ENCODE measurements at regions not wholly inside any gene's neighbourhood (a gene's known extent, or its start where the extent isn't known, plus 50 kb on each side); places are given as distances from the start of the nearest gene placed in this dataset.

- H3K9me3 Mint-ChIP-seq (ENCODE audit: low read depth), result no peaks in the 10 kb centered on the region
- TF ChIP-seq CTCF (IDR thresholded peaks at IDR 0.05; ENCODE audit: unreplicated experiment), result no peak
- no peak overlapping the region for H3K27ac Mint-ChIP-seq
- H3K27me3 Mint-ChIP-seq, result peaks cover 55% of the 10 kb centered on the region
- H3K4me3 Mint-ChIP-seq (ENCODE audit: low read depth), result no peak overlapping the region
- H3K36me3 Mint-ChIP-seq (ENCODE audit: insufficient read depth), result no peaks in the 10 kb centered on the region
- DNase-seq (ENCODE audit: low spot score, unreplicated experiment), result no peak
- peaks cover 7% of the 10 kb centered on the region for H3K4me1 Mint-ChIP-seq (ENCODE audit: low read depth)
Observed at GRCh38 chr6:165999279-165999678, 168.4 kb downstream of the TBXT start.

GRCh38 chr6:165998072-165998471 is 169.6 kb downstream of the TBXT start:
- no peaks in the 10 kb centered on the region for H3K36me3 Mint-ChIP-seq (ENCODE audit: insufficient read depth)
- no peak for TF ChIP-seq CTCF (IDR thresholded peaks at IDR 0.05; ENCODE audit: unreplicated experiment)

GRCh38 chr6:165991341-165991740 is 176.3 kb downstream of the TBXT start:
- no peak overlapping the region for H3K27ac Mint-ChIP-seq
- no peaks in the 10 kb centered on the region for H3K36me3 Mint-ChIP-seq (ENCODE audit: insufficient read depth)
- H3K27me3 Mint-ChIP-seq, result peaks cover 87% of the 10 kb centered on the region
- TF ChIP-seq CTCF (IDR thresholded peaks at IDR 0.05; ENCODE audit: unreplicated experiment), result no peak
- DNase-seq (ENCODE audit: low spot score, unreplicated experiment), result no peak
- H3K4me1 Mint-ChIP-seq (ENCODE audit: low read depth), result peaks cover 10% of the 10 kb centered on the region
- no peak overlapping the region for H3K4me3 Mint-ChIP-seq (ENCODE audit: low read depth)
- no peaks in the 10 kb centered on the region for H3K9me3 Mint-ChIP-seq (ENCODE audit: low read depth)

More at GRCh38 chr6:165998072-165998471, 169.6 kb downstream of the TBXT start:
- Mint-ChIP-seq H3K4me1 (ENCODE audit: low read depth) (peaks cover 2% of the 10 kb centered on the region), H3K4me3 (ENCODE audit: low read depth) (no peak overlapping the region), H3K9me3 (ENCODE audit: low read depth) (no peaks in the 10 kb centered on the region), H3K27me3 (peaks cover 52% of the 10 kb centered on the region), H3K27ac (no peak overlapping the region)
- no peak for DNase-seq (ENCODE audit: low spot score, unreplicated experiment)

- Mint-ChIP-seq H3K36me3 (ENCODE audit: insufficient read depth) (no peaks in the 10 kb centered on the region), H3K27me3 (peaks cover 88% of the 10 kb centered on the region), H3K27ac (no peak overlapping the region), H3K4me1 (ENCODE audit: low read depth) (peaks cover 10% of the 10 kb centered on the region), H3K9me3 (ENCODE audit: low read depth) (no peaks in the 10 kb centered on the region), H3K4me3 (ENCODE audit: low read depth) (no peak overlapping the region)
- no peak for DNase-seq (ENCODE audit: low spot score, unreplicated experiment)
- TF ChIP-seq CTCF (IDR thresholded peaks at IDR 0.05; ENCODE audit: unreplicated experiment), result no peak
Observed at GRCh38 chr6:165990216-165990615, 177.4 kb downstream of the TBXT start.

GRCh38 chr6:165988757-165989456 is 178.7 kb downstream of the TBXT start:
- Mint-ChIP-seq H3K27me3 (peaks cover 93% of the 10 kb centered on the region), H3K36me3 (ENCODE audit: insufficient read depth) (no peaks in the 10 kb centered on the region), H3K9me3 (ENCODE audit: low read depth) (no peaks in the 10 kb centered on the region)

More at GRCh38 chr6:165988757-165989456, 178.7 kb downstream of the TBXT start:
- no peak for TF ChIP-seq CTCF (IDR thresholded peaks at IDR 0.05; ENCODE audit: unreplicated experiment)
- DNase-seq (ENCODE audit: low spot score, unreplicated experiment), result no peak
- Mint-ChIP-seq H3K27ac (no peak overlapping the region), H3K4me3 (ENCODE audit: low read depth) (no peak overlapping the region), H3K4me1 (ENCODE audit: low read depth) (peaks cover 10% of the 10 kb centered on the region)
